AG08395 (cell line): ENCODE measurements at regions not wholly inside any gene's neighbourhood (a gene's known extent, or its start where the extent isn't known, plus 50 kb on each side); places are given as distances from the start of the nearest gene placed in this dataset.
"Not testable (repeated sequence)": the region's sequence is repeated elsewhere in the genome, so short reads cannot be mapped to it uniquely, and the experiment has no call there.

Experiments
- DNase-seq: peaks from one replicate; pipeline ENCODE4 v3.0.0; 2012; ENCODE audit warnings: mixed read lengths, low spot score

DNA sequence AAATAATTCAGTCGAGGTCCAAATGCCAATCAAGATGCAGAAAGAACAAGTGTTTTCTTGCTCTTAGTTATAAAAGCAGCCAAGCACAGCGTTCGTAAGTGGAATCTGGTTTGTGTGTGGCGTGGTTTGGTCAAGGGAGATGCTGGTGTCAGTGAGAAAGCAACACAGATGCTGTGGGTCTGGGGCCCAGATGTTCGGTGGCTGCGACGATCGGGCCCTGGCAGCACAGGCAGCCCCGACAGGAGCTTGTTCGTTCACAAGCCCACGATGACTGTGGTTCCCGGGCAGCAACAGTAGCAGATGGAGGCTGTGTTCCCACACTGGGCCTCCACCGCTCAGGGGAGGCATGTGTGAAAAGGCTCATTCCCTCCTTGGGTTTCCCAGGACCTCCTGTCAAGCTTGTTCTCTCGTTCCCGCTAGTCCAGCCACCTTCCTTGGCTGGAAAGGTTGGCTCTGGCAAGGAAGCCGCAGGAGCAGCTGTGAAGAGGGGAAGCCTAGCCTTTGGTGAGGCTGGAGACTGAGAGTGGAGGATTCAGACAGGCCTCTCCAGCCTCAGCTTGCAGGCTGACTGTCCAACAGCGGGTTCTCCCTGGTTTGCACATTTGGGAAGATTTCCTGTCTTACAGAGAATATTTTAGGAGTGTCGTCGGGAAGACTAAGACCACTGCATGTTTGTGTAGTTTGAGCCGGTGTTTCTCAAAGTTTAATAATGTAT lies 304.7 kb downstream of the QKI start:
- DNase-seq: no peak

GRCh38 chr6:163718537-163718936 lies 304.0 kb downstream of the QKI start:
- no peak for DNase-seq

GRCh38 chr6:163717106-163717764 lies 302.7 kb downstream of the QKI start:
- no peak for DNase-seq

DNA sequence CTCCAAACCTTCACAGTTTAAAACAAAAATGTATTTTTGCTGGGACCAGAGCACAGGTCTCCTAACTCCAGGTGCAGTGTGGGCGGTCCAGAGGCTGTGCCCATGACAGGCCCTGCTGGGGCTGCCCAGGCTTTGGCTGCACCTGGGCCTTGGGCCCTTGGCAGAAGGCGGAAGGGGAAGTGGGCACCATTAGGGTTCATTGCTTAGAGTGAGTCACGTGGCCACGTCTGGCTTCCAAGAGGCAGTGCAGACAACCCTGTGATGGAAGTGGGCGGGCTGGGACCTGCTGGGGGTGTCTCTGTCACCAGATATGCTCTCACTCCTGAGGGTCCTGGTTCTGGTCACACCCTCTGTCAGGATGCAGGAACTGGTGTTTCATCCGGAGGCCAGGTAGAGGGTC lies 302.2 kb downstream of the QKI start:
- no peak for DNase-seq

DNA sequence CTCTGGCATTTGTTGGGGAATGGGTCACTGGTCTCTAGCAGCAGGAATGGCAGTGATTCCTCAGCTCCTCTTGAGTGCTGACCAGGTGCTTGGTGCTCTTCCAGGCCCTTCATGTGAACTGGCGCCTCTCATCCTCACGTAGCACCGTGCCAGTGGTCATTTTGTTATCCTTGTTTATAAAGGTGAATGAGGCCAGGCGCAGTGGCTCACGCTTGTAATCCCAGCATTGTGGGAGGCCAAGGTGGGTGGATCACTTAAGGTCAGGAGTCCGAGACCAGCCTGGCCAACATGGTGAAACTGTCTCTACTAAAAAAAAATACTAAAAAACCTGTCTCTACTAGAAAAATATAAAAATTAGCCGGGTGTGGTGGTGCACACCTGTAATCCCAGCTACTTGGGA lies 301.3 kb downstream of the QKI start:
- no peak for DNase-seq

GRCh38 chr6:163714179-163714578 lies 299.7 kb downstream of the QKI start:
- DNase-seq: no peak

DNA sequence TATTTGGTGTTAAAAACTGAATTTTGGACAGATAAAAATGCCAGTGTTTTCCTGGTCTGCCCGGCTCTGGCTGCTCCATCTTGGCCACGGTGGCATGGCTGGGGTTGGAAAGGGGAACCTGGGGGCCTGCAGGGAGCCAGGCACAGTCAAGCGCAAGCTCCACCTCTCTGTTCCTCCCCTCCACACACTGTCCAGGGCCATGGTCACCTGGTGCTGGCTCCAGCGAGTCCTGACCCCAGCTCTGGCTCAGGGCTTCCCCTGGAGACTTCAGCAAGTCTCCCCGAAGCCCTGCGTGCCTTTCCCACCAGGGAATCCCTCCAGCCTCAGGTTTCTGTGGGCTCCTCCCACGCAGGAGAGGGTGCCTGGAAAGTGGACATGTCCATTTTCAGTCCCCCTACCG lies 298.5 kb downstream of the QKI start:
- DNase-seq: no peak

GRCh38 chr6:163712566-163712961 lies 298.0 kb downstream of the QKI start:
- peak; percentile 24 for DNase-seq

DNA sequence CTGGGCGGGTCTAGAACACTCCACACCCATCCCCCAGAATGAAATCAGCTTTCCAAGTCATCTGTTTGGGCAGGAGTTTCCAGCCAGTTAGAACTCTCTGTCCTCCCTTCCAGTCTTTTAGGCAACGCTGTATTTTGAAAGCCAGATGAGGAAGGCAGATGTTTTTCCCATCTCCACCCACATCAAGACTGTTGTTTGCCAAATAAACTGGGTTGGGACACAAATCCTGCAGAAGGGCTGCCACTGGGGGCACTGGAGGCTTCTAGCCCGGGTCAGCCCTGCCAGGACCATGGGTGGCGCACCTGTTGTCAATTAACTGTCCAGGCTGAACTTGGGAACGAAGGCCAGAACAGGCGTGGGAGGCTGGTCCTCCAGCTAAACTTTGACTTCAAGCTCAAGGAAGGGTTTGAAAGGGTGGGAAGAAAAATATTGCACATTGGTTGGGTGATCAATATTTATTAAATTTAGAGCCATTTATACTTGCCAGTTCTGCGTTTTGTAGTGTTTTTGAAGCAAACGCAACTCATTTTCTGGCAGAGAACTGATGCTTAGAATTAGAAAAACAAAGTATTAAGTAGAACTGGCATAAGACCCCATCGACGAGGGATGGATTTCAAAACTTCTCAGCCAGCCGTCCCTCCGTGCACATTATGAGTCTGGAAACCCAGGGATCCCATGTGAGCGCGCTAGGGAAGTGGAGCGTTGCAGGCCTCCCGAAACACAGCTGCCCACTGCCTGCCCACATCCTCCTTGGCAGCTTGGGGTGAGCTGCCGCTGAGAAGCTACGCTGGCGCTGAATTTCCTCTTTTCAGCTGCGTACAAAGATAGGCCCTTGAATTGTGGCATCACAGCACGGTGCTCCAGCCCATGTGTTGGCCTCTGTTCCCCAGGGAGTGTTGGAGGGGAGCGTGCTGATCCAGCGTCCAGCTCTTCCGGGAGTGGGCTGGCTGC lies 297.4 kb downstream of the QKI start:
- peak; percentile 78 for DNase-seq

GRCh38 chr6:163710532-163711470 lies 296.3 kb downstream of the QKI start:
- no peak for DNase-seq

GRCh38 chr6:163709693-163710092 lies 295.2 kb downstream of the QKI start:
- no peak for DNase-seq

- no peak for DNase-seq
Observed at GRCh38 chr6:163709255-163709654, 294.7 kb downstream of the QKI start.

DNA sequence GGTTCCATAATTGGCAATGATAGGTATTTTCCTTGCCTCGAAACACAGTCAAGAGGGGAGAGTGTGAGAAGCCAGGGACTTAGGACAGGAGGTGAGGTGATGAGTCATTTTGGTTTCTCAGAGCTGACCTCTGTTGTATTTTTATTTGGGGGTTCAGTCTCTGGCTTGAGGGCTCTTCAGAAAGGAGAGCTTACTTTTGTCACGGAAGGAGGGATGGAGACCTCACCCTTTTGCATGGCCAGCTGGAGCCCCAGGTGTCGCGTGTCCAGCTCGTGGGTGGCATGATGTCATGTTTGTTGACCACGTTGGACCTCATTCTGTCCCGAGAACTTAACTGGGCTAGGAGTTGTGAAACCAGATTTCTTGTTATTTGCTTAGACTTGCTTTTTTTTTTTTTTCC lies 293.9 kb downstream of the QKI start:
- DNase-seq: no peak

DNA sequence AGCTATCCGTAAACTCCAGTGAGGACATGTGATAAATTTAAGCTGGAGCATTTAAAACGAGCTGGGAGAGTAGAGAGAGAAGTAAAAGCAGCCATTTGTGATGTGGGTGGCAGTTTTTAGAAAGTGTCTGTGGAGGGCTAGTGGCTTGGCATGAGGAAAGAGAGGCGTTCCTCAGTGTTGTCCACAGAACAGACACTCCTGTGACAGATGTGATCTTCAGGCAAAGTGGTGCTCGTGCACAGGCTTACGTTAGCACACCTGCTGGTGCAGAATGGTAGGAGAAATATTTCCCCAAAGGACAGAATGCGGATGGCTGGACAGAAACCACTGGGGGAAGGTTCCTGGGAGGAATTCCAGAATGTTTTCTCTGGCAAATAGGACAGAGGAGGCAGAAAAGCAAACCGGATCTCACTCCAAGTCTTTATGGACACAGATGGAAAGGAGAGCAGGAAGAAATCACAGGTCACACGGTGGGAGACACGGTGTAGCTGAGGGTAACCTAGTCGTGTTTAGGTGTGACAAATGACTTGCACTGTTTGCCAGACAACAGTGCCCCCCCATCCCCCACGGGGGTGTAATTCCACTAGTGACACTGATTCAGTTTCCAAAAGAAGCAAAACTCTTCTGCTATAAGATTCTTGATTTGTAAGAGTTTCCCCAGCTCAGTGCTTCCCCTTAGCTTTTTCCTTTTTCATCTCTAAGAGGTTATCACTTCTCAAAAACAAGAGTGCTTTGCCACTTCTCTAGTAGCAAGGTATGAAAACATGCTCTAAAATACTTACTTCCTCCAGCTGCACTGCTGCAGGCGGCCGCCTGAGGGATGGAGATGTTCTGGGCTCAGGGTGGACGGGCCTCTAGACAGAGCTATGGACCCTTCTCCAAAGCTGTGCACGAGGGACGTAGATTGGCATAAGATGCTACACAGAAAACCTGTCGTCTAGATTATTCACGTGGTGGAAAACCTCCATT lies 293.2 kb downstream of the QKI start:
- peak; percentile 6 for DNase-seq

DNA sequence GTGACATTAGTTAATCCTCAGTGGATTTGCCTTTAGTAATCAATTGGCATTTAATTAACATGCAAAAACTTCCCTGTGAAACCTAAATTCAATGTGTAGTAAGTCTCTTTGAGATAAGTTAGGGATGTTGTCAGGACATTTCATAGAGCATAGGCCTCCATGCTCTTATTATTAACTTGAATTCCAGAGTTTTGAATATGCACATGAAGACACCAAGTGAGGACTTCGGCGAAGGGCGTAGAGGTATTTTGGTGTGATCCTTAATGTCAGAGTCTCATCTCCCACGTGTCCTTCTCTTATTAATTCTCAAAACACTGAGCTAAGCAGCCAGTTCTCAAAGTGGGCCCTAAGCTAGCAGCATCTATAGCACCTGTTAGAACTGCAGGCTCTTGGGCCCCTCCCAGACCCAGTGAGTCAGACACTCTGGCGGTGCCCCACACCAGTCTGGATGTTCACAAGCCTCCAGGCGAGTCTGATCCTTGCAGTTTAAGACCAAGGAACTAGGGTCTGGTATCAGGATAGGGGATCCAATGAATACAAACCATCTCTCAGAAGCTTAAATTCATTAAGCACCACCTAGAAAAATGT lies 292.1 kb downstream of the QKI start:
- DNase-seq: no peak

DNA sequence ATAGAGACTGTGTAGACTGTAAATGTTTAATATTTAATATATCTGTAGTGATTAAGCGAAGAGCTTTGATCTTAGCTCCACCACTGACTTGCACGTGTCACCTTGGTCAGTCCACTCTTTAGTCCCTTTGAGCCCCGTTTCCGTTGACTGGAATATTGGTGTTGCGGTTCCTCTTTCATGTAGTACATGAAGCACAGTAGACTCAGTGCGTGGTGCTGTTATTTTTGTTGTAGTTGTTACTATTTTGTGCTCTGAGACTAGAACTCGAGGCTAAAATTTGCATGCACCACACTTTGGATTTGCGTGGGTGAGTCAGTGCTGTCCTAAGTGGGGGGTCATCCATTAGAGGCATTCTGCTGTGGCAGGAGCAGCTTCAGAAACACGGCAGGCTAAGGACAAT lies 291.4 kb downstream of the QKI start:
- DNase-seq: no peak

DNA sequence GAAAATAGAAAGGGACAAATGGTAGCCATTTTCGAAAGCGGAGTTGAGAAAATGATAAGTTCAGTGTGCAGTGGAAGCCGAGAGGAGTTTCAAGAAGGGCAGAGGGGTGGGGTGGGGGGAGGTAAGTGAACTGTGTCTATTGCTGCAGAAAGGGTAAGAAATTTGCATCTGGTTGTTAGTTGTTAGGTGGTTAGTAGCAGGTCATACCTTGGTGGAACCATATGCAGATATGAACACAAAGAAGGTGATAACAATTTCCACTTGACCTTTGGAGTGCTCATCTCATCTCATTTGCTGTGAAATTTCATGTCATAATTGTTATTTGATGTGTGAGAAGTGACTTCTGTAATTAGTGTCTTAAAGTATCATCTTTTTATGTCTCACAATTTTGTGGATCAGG lies 288.2 kb downstream of the QKI start:
- DNase-seq: no peak

- no peak for DNase-seq
Observed at GRCh38 chr6:163701762-163702161, 287.2 kb downstream of the QKI start.

DNA sequence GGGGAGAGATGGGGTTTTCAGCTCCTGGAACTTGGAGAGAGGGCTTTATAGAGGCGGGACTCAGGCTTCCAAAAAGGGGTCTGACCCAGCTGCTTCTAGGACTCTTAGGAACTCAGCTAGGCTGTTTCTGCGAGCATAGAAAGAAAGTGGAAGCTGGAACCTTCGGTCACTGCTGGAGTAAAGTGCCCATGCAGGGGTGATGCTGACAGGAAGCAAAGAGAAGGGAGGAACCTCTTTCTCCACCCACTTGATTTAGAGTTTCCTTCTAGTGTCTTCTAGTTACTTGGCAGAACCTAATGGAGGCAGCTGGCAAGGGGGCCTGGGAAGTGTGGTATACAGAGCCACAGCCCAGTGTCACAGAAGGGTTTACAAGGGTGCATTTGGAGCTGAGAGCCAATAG lies 283.6 kb downstream of the QKI start:
- no peak for DNase-seq

DNA sequence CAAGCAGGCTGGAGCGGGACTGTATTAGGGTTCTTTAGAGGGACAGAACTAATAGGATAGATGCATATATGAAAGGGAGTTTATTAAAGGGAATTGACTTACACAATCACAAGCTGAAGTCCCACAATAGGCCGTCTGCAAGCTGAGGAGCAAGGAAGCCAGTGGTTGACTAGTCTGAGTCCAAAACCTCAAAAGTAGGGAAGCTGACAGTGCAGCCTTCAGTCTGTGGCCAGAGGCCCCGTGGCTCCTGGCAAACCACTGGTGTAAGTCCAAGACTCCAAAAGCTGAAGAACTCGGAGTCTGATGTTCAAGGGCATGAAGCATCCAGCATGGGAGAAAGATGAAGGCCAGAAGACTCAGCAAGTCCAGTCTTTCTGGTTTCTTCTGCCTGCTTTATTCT lies 281.8 kb downstream of the QKI start:
- not testable (repeated sequence) for DNase-seq
